Sciatic nerve (tissue), 2 donors: ENCODE measurements at regions not wholly inside any gene's neighbourhood (a gene's known extent, or its start where the extent isn't known, plus 50 kb on each side); places are given as distances from the start of the nearest gene placed in this dataset.

ENCODE experiments used
- ATAC-seq: fragments of 200-7000 bp; cut with Tn5 transposase; one replicate; pipeline ENCODE4 v1.9.1; 2020; ENCODE audit warnings: mild to moderate bottlenecking, moderate library complexity
- DNase-seq: peaks from one replicate; pipeline ENCODE4 v3.0.0-alpha.2; 2020; ENCODE audit warnings: low spot score
- intact Hi-C: fragments of 100-400 bp; cut with DNase I; formaldehyde crosslinking; loops from one replicate; pipeline ENCODE4 v1.14.2; 2022
- donor health status: DM: no; HTN: no; CAD: no.
- donor health status: DM: no; HTN: no; CAD: no.

DNA sequence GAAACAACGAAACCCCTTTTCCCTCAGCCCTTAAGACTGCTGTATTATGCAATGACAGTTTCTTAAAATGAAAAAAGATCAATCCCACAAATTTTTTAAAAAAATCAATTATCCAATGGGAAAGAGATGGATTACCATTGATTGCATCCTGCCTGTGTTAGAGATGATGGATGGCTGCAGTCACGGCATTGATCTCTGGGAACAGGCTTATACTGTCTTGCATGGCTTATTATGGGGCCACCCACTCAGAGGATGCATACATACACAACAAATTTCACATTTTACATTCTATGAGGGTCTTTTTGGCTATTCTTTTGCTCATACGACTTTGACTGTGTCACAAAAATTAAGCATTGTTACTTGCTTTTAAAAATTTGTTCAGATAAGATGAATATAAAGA, 724.3 kb downstream of the HDGFL1 start:
- ATAC-seq (no peak), DNase-seq (no peak)
- intact Hi-C loops: no loop called here

DNA sequence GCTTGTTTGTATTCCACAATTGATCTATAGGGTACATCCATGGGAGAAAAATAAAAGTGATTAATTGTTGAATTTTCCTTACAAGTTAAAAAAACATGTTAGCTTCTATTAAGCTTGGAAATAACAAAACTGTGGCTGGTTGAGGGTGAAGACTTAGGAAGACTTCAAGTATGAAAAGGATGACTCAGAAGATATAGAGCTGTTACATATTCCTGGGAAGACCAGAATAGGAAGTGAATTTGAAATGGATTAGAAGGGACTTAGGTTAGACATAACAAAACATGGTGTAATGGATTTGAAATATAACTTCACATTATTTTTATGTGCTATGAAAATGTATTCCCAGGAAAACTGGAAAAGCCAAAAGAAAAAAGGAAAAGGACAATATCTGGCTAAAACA, 732.2 kb downstream of the HDGFL1 start:
- intact Hi-C loops: no loop called here
- DNase-seq (no peak), ATAC-seq (no peak)

- ATAC-seq: no peak
- intact Hi-C loops: no loop called here
- no peak for DNase-seq
Observed at GRCh38 chr6:23302514-23302913, 733.1 kb downstream of the HDGFL1 start.

GRCh38 chr6:23305325-23305943, 736.1 kb downstream of the HDGFL1 start:
- no peak for ATAC-seq
- no peak for DNase-seq
- intact Hi-C loops: no loop called here

DNA sequence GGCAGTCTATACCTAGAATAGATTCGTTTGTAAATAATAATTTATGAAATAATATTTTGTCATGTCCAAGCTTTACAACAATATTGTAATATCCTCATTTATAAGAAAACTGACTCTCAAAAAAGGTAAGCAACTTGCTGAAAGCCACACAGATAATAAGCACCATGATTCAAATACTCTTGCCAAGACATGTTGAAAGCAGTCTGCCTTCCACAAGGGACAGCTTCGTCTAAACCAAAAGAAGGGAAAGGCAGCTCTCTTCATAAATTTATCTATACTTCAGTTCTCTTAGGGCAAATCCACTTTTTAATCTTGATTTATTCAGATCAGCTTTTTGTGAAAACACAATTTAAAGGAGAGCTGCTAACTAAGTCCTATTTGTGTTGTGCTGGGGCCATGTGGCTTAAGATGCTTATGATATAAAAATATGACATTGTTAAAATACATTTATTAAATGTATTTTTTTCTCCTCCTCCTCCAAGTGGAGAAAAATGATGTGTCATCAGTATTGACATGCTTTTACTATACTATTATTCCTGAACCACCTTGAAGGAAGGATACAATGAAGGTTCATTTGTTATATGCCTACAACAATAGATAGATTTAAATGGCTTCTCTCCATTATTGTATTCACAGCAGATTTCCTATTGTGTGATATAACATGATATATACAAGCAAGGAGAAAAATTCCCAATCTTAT, 737.0 kb downstream of the HDGFL1 start:
- intact Hi-C loops: no loop called here
- DNase-seq: no peak
- ATAC-seq: no peak

DNA sequence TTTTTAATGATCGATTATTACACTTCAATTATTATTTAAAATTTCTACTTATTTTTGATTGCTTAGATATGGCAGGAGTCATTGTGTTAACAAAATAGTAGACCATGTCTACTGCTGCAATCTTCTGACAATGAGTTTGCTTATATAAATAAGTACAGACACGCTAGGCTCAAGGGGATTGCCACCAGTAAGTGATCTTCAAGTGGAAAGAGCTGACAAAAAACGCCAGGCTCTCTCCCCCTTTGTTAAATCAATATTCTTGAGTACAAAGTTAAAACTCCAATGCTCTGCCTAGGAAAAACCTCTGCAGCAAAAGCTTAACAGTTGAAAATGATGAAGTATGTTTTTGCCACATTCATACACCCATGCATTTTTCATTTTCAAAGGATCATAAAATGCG, 738.1 kb downstream of the HDGFL1 start:
- DNase-seq (no peak), ATAC-seq (no peak)
- intact Hi-C loops: no loop called here

GRCh38 chr6:23308166-23308565, 738.8 kb downstream of the HDGFL1 start:
- intact Hi-C loops: no loop called here
- DNase-seq (no peak), ATAC-seq (no peak)

- intact Hi-C loops: no loop called here
- no peak for ATAC-seq
- DNase-seq: no peak
Observed at GRCh38 chr6:23311211-23311610, 741.8 kb downstream of the HDGFL1 start.

- ATAC-seq: no peak
- intact Hi-C loops: no loop called here
- DNase-seq: no peak
Observed at GRCh38 chr6:23316131-23316530, 746.8 kb downstream of the HDGFL1 start.

GRCh38 chr6:23316931-23317330, 747.6 kb downstream of the HDGFL1 start:
- intact Hi-C loops: no loop called here
- ATAC-seq (no peak), DNase-seq (no peak)

GRCh38 chr6:23319582-23319981, 750.2 kb downstream of the HDGFL1 start:
- no peak for ATAC-seq
- intact Hi-C loops: no loop called here
- DNase-seq: no peak

GRCh38 chr6:23320471-23321015, 751.2 kb downstream of the HDGFL1 start:
- ATAC-seq (no peak), DNase-seq (no peak)
- intact Hi-C loops: no loop called here

DNA sequence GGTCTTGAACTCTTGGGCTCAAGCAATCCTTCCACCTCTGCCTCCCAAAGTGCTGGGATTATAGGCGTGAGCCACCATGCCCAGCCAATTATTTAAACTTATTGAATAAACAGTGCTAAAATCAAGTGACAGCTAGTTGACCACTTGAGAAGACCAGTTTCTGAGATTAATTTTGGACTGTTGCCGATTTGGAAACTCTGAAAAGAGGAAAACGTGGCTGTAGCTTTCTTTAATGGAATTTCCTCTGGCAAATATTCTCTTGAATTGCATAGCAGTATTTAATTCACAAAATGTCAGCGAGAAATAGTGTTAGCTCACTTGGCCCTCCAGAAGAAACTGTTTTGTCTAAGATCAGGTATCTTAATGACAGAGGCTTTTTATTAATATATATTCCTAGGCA, 754.5 kb downstream of the HDGFL1 start:
- no peak for ATAC-seq
- DNase-seq: no peak
- intact Hi-C loops: no loop called here

- DNase-seq: no peak
- no peak for ATAC-seq
- intact Hi-C loops: no loop called here
Observed at GRCh38 chr6:23325065-23325464, 755.7 kb downstream of the HDGFL1 start.

DNA sequence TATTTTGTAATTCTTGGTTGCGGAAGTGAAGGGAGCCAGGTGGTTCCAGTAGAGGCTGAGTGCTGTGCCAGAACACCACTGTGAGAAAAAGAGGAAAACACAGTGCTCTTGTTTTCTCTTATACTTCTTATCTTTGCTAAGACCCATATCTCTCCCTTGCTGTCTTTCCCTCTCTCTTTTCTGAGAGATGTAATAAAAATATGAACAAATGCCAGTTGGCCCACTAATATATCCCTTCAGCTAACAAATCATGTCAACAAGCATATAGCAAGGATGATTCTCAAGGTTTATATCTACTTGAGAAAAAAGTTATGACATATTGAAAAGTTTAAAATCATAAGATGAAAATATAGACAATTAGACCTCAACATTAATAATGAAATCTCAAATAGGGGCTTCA, 758.3 kb downstream of the HDGFL1 start:
- no peak for ATAC-seq
- no peak for DNase-seq
- intact Hi-C loops: no loop called here

- intact Hi-C loops: no loop called here
- no peak for DNase-seq
- no peak for ATAC-seq
Observed at GRCh38 chr6:23329086-23329485, 759.7 kb downstream of the HDGFL1 start.

DNA sequence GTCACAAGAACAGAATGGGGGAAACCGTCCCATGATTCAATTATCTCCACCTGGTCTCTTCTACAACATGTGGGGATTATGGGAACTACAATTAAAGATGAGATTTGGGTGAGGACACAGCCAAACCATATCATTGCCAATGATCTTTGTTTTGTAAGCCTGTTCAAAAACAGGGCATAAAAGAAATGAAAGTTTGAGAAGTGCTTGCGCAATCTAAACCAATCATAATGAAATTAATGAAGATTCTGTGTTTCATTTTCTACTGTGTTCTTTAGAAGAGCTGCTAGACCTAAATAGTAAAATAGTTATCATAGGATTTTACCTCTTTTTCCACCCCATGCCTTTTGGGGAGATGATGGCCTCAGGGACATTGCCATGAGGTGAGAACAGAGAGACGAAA, 761.3 kb downstream of the HDGFL1 start:
- intact Hi-C loops: no loop called here
- DNase-seq: no peak

DNA sequence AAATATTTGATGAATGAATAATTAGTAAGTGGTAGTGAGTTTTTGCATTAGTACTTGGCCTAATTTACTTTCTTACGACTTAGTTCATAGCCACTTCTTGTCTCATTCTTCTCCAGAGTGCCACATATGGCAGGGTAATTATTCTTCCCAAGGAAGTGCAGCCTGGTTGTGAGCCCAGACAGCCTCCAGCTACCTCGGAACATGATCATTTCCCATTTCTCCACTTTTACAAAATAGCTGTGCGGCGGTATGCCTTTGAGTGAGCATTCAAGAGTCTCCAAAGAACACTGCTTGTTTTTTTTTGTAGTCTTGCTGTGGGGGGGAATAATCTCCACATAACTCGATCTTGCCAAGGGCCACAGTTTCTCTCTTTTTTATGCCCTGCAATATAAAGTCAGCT, 765.0 kb downstream of the HDGFL1 start:
- ATAC-seq: no peak
- intact Hi-C loops: no loop called here

More for the DNA sequence above, 761.3 kb downstream of the HDGFL1 start:
- no peak for ATAC-seq

DNA sequence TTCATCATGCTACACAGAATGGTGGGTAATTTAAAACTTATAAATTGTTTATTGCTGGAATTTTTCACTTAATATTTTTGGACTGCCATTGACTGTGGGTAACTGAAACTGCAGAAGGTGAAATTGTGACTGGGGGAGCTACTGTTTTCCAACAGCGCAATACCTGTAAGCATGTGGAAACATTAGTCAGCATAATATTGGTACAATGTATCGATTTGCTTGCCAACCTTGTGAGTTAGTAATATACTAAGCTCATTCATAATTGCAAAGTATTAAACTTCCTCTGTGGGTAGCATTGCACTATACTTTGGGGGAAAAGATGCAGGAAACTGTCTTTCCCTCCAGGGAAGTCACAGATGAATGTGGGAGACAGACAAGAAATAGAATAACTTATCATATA, 766.5 kb downstream of the HDGFL1 start:
- ATAC-seq: no peak

More for the DNA sequence above, 765.0 kb downstream of the HDGFL1 start:
- no peak for DNase-seq

DNA sequence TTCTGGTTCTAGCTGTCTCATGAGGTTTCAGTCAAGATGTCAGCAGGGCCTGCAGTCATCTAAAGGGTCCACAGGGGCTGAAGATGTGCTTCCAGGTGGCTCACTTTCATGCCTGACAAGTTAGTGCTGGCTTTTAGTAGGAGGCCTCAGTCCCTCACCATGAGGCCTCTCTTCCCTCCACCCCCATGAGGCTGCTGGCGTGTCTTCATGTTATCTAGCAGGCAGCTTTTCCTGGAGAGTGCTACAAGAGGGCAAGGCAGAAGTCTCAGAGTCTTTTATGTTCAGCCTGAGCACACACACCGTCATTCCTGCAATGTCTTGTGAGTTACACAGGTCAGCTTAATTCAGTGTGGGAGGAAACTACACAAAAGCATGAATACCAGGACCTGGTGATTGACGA, 769.9 kb downstream of the HDGFL1 start:
- ATAC-seq: no peak
- intact Hi-C loops: no loop called here
- no peak for DNase-seq

More for the DNA sequence above, 766.5 kb downstream of the HDGFL1 start:
- intact Hi-C loops: no loop called here
- no peak for DNase-seq

GRCh38 chr6:23340271-23340670, 770.9 kb downstream of the HDGFL1 start:
- no peak for DNase-seq
- intact Hi-C loops: no loop called here
- no peak for ATAC-seq
